MM.1S (cell line): ENCODE measurements at regions not wholly inside any gene's neighbourhood (a gene's known extent, or its start where the extent isn't known, plus 50 kb on each side); places are given as distances from the start of the nearest gene placed in this dataset.

Experiments used
- EZH2 ChIP-seq: fragments of 300-600 bp; sonication (generic); optimal IDR thresholded peaks from 2 replicates; pipeline ENCODE3; 2017; ENCODE audit warnings: low read depth, mild to moderate bottlenecking, antibody characterized with exemption, low read length, mixed read lengths
- EZH2phosphoT487 ChIP-seq: fragments of 300-600 bp; sonication (generic); IDR thresholded peaks from 2 replicates; pipeline ENCODE4 v1.6.1; 2018; ENCODE audit warnings: antibody characterized with exemption, low read length
- TF ChIP-seq, protein P1 (sequence below): fragments of 300-600 bp; sonication (generic); IDR thresholded peaks from 2 replicates; pipeline ENCODE4 v1.5.1; 2016; ENCODE audit warnings: antibody characterized with exemption, low read length, mixed read lengths

DNA sequence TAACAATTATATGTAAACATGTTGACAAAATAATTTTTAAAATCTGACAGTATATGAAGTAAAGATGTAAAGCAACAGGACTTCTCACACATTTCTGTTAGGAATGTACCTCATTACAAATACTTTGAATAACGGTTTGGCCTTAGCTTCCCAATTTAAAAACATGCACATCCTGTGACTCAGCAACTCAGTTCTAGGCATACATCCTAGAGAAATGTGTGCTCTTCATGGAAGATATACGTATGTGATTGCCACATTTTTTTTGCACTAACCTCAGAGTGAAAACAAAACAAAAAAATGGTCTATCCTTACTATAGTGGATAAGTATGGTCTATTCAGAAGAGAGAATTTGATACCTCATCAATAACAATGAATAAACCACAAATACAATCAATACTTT, 314.6 kb downstream of the LIG4 start:
- TF ChIP-seq, protein P1, sequence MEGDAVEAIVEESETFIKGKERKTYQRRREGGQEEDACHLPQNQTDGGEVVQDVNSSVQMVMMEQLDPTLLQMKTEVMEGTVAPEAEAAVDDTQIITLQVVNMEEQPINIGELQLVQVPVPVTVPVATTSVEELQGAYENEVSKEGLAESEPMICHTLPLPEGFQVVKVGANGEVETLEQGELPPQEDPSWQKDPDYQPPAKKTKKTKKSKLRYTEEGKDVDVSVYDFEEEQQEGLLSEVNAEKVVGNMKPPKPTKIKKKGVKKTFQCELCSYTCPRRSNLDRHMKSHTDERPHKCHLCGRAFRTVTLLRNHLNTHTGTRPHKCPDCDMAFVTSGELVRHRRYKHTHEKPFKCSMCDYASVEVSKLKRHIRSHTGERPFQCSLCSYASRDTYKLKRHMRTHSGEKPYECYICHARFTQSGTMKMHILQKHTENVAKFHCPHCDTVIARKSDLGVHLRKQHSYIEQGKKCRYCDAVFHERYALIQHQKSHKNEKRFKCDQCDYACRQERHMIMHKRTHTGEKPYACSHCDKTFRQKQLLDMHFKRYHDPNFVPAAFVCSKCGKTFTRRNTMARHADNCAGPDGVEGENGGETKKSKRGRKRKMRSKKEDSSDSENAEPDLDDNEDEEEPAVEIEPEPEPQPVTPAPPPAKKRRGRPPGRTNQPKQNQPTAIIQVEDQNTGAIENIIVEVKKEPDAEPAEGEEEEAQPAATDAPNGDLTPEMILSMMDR = no peak
- TF ChIP-seq EZH2phosphoT487 (no peak), EZH2 (no peak)
